A549 (cell line): ENCODE measurements at regions not wholly inside any gene's neighbourhood (a gene's known extent, or its start where the extent isn't known, plus 50 kb on each side); places are given as distances from the start of the nearest gene placed in this dataset.

ENCODE experiments used
- BHLHE40 ChIP-seq: IDR thresholded peaks from 2 replicates; pipeline ENCODE4 v1.6.1; 2012; ENCODE audit warnings: low read depth, low read length, inconsistent platforms
- FOSL2 ChIP-seq, 2 experiments: fragments of 450-650 bp in 1 of 2; fragments of >200 bp in 1 of 2; sonication (Bioruptor Twin) in 1 of 2; formaldehyde crosslinking; IDR thresholded peaks; 2 replicates each; pipeline versions ENCODE4 v1.5.0 to v1.6.1; 2016 to 2020; ENCODE audit warnings: mild to moderate bottlenecking in 1 of 2, moderate library complexity in 1 of 2
- ZFP36 ChIP-seq: fragments of 450-650 bp; IDR thresholded peaks from 2 replicates; pipeline ENCODE4 v1.6.1; 2014; ENCODE audit warnings: borderline replicate concordance; ENCODE audit not compliant: partially characterized antibody
- TF ChIP-seq, protein P1 (sequence below): fragments of >200 bp; sonication (Bioruptor Twin); formaldehyde crosslinking; IDR thresholded peaks from 3 replicates; pipeline ENCODE4 v1.5.1; 2016
- TF ChIP-seq, protein P2 (sequence below): IDR thresholded peaks from 2 replicates; pipeline ENCODE4 v1.6.1; 2012

DNA sequence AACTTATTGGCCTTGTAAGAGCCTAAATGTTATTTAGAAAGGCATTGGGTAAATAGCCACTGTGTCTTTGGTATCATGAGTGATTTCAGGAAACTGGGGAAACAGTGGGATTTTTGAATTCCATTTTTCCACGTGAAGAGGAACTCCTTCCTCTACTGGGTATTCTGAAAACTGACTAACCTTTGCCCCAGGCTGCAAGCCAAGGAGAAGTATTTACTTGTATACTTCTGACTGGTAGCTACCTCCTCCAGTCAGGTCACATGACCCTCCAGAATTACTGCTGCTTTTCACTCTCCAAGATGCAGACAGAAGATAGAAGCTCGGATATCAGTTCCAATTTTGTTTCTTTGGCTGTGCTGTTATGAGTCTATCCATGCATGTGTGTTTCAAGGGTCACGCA is 50.9 kb upstream of the MAP3K13 start (continued):
- TF ChIP-seq, protein P1, sequence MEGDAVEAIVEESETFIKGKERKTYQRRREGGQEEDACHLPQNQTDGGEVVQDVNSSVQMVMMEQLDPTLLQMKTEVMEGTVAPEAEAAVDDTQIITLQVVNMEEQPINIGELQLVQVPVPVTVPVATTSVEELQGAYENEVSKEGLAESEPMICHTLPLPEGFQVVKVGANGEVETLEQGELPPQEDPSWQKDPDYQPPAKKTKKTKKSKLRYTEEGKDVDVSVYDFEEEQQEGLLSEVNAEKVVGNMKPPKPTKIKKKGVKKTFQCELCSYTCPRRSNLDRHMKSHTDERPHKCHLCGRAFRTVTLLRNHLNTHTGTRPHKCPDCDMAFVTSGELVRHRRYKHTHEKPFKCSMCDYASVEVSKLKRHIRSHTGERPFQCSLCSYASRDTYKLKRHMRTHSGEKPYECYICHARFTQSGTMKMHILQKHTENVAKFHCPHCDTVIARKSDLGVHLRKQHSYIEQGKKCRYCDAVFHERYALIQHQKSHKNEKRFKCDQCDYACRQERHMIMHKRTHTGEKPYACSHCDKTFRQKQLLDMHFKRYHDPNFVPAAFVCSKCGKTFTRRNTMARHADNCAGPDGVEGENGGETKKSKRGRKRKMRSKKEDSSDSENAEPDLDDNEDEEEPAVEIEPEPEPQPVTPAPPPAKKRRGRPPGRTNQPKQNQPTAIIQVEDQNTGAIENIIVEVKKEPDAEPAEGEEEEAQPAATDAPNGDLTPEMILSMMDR, result no peak
- TF ChIP-seq ZFP36, result no peak
- TF ChIP-seq, protein P2, sequence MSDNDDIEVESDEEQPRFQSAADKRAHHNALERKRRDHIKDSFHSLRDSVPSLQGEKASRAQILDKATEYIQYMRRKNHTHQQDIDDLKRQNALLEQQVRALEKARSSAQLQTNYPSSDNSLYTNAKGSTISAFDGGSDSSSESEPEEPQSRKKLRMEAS, result no peak
- TF ChIP-seq FOSL2 (IDR thresholded peaks at IDR 0.05), result no peak
- no peak for TF ChIP-seq FOSL2 (CRISPR knock-in tag; IDR thresholded peaks at IDR 0.05)
- no peak for TF ChIP-seq BHLHE40
- TF ChIP-seq, all 56 proteins: peak for 0
